LNCaP clone FGC (cell line): ENCODE measurements at regions not wholly inside any gene's neighbourhood (a gene's known extent, or its start where the extent isn't known, plus 50 kb on each side); places are given as distances from the start of the nearest gene placed in this dataset.

ENCODE experiments used
- DNase-seq: peaks from one replicate; pipeline ENCODE4 v3.0.0-alpha.2; 2011; ENCODE audit warnings: low read depth
- H3K4me3 ChIP-seq: 2 replicates; pipeline ENCODE4 v1.5.1; 2011; ENCODE audit warnings: mild to moderate bottlenecking, low read depth, low read length, control low read depth
- TF ChIP-seq, protein P1 (sequence below): IDR thresholded peaks from 2 replicates; pipeline ENCODE4 v1.5.1; 2012; ENCODE audit warnings: mild to moderate bottlenecking; ENCODE audit not compliant: control insufficient read depth, insufficient read depth; ENCODE audit errors: extremely low read depth

GRCh38 chr9:78397454-78397853 lies 100.5 kb downstream of the PSAT1 start:
- H3K4me3 ChIP-seq, result no peak overlapping the region
- TF ChIP-seq, protein P1, sequence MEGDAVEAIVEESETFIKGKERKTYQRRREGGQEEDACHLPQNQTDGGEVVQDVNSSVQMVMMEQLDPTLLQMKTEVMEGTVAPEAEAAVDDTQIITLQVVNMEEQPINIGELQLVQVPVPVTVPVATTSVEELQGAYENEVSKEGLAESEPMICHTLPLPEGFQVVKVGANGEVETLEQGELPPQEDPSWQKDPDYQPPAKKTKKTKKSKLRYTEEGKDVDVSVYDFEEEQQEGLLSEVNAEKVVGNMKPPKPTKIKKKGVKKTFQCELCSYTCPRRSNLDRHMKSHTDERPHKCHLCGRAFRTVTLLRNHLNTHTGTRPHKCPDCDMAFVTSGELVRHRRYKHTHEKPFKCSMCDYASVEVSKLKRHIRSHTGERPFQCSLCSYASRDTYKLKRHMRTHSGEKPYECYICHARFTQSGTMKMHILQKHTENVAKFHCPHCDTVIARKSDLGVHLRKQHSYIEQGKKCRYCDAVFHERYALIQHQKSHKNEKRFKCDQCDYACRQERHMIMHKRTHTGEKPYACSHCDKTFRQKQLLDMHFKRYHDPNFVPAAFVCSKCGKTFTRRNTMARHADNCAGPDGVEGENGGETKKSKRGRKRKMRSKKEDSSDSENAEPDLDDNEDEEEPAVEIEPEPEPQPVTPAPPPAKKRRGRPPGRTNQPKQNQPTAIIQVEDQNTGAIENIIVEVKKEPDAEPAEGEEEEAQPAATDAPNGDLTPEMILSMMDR, result no peak
- DNase-seq, result no peak

GRCh38 chr9:78399153-78399552 lies 102.2 kb downstream of the PSAT1 start:
- no peak overlapping the region for H3K4me3 ChIP-seq
- TF ChIP-seq, protein P1, result no peak
- no peak for DNase-seq

GRCh38 chr9:78400496-78400895 lies 103.6 kb downstream of the PSAT1 start:
- TF ChIP-seq, protein P1, result no peak

GRCh38 chr9:78405461-78405860 lies 108.5 kb downstream of the PSAT1 start:
- H3K4me3 ChIP-seq, result no peak overlapping the region
- no peak for DNase-seq
- TF ChIP-seq, protein P1, result no peak

More at GRCh38 chr9:78400496-78400895, 103.6 kb downstream of the PSAT1 start:
- H3K4me3 ChIP-seq, result no peak overlapping the region
- no peak for DNase-seq

DNA sequence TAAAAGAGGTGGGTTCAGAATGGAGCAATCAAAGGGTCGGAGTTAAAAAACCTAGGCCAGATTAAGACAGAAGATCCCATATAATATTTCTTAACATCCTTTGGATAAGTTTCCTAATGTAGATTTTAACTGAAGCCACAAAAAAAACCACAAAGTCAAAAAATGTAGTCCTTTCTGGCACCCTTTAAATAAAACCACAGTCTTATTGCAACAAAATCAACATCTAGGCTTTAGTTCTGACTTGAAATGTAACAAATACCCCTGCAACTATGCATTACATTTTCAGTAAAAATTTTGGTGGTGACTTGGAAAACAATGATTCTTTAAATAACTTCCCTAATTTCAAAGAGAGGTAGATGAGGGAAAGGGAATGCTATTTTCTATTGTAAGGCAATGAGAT lies 109.2 kb downstream of the PSAT1 start:
- no peak for DNase-seq
- TF ChIP-seq, protein P1, result no peak

DNA sequence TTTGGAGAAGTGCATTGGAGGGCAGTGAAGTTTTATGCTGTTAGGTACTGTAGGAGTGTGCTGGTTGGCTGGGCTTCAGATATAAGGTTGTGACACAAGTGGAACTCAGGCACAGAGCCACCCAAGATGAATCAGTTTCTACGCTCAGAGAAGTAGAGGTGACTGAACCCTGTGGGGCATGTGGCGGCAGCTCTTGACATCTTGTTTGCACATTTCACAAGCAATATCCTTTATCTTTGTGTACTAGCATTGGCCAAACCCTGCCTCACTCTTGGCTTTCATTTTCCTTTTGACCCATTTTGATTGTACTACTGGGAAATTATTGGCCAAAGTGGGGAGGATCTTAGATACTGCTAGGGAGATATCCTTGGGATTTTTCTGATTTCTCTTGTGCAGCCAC lies 110.0 kb downstream of the PSAT1 start:
- DNase-seq, result no peak
- no peak overlapping the region for H3K4me3 ChIP-seq
- TF ChIP-seq, protein P1, result no peak

More for the DNA sequence above, 109.2 kb downstream of the PSAT1 start:
- no peak overlapping the region for H3K4me3 ChIP-seq

DNA sequence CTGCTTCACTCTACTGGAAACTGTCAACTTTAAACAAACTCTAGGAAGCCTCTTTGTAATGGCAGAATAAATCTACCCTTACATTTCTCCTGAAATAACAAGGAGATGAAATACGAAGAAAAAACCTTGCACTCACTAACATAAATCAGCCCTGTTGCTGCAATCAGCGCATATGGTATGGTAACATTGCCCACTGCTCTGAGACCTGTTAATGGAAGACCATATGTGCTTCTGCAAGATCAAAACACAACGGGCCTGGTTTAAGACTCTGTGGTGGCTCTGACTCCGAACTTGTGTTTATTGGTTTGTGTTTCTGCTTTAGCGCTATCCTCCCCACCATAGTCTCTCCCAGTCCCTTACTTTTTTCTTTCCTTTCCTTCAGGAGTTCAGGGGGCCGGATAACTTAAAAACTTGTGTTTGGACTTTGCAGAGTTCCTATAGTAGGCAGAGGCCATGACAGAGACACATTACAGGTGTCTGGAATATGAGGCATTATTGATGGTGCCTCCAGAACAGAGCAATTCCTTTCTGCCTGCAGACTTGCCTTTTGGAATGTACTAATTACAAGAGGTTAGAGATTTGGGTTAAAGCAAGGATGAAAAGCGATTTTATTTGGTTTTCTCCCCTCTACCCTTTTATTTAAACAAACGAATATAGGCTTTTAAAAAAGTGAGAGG lies 110.8 kb downstream of the PSAT1 start:
- no peak for DNase-seq
- no peak overlapping the region for H3K4me3 ChIP-seq
- TF ChIP-seq, protein P1, result no peak
